RWPE1 (cell line): ENCODE measurements at regions not wholly inside any gene's neighbourhood (a gene's known extent, or its start where the extent isn't known, plus 50 kb on each side); places are given as distances from the start of the nearest gene placed in this dataset.
A peak's percentile ranks its signal among the peaks of the same experiment; 100 is the strongest.
"Not testable (repeated sequence)": the region's sequence is repeated elsewhere in the genome, so short reads cannot be mapped to it uniquely, and the experiment has no call there.

Source experiments
- CTCF ChIA-PET: fragments of 350-600 bp; sonication (Branson Sonifier 250); formaldehyde crosslinking; extraction: SDS; loops from one replicate; lab custom pipeline; 2021; lab: Yijun Ruan, JAX
- POLR2A ChIA-PET: fragments of 400-600 bp; formaldehyde crosslinking; extraction: SDS; loops from one replicate; lab custom pipeline; 2020; ENCODE audit warnings: antibody characterized with exemption; ENCODE audit not compliant: low non-redundant PET; lab: Yijun Ruan, JAX
- DNase-seq: peaks from one replicate; pipeline ENCODE4 v3.0.0; 2012; ENCODE audit warnings: low spot score
- H3K27ac ChIP-seq: fragments of 450-650 bp; 2 replicates; pipeline ENCODE4 v1.5.1; 2017
- CTCF ChIP-seq: fragments of 450-650 bp; conservative IDR thresholded peaks from 2 replicates; pipeline ENCODE4 v1.5.1; 2017; ENCODE audit warnings: low read depth, mild to moderate bottlenecking

- no peak for TF ChIP-seq CTCF
- no peak overlapping the region for H3K27ac ChIP-seq
- DNase-seq: no peak
- ChIA-PET POLR2A (no interaction called here), CTCF (no interaction called here)
Measured at GRCh38 chrX:63426519-63426918, 75.4 kb upstream of the SPIN4 start.

GRCh38 chrX:63424063-63424462 lies 72.9 kb upstream of the SPIN4 start:
- no peak overlapping the region for H3K27ac ChIP-seq
- ChIA-PET CTCF (interaction anchor here (0.6 kb wide), 1 partner anchor 303 kb away, joined by 3 read pairs; no protein-coding TSS in a partner anchor), POLR2A (no interaction called here)
- peak; percentile 58 for DNase-seq
- no peak for TF ChIP-seq CTCF

GRCh38 chrX:63421411-63421810 lies 70.3 kb upstream of the SPIN4 start:
- H3K27ac ChIP-seq: no peak overlapping the region
- ChIA-PET CTCF (no interaction called here), POLR2A (no interaction called here)
- TF ChIP-seq CTCF: no peak
- DNase-seq: no peak

GRCh38 chrX:63418211-63418610 lies 67.1 kb upstream of the SPIN4 start:
- H3K27ac ChIP-seq: no peak overlapping the region
- CTCF ChIA-PET: interaction anchor here (0.6 kb wide), 1 partner anchor 55 kb away, joined by 3 read pairs; no protein-coding TSS in a partner anchor
- POLR2A ChIA-PET: no interaction called here
- TF ChIP-seq CTCF: no peak
- DNase-seq: no peak

- ChIA-PET CTCF (no interaction called here), POLR2A (no interaction called here)
- DNase-seq: no peak
- TF ChIP-seq CTCF: no peak
- H3K27ac ChIP-seq: no peak overlapping the region
Measured at GRCh38 chrX:63417649-63418048, 66.5 kb upstream of the SPIN4 start.

GRCh38 chrX:63409934-63410333 lies 58.8 kb upstream of the SPIN4 start:
- POLR2A ChIA-PET, CTCF ChIA-PET, DNase-seq, H3K27ac ChIP-seq: not testable (repeated sequence)

GRCh38 chrX:63408050-63408449 lies 56.9 kb upstream of the SPIN4 start:
- H3K27ac ChIP-seq: no peak overlapping the region

More at GRCh38 chrX:63408050-63408449, 56.9 kb upstream of the SPIN4 start:
- POLR2A ChIA-PET: no interaction called here
- no peak for DNase-seq
- CTCF ChIA-PET: no interaction called here
- no peak for TF ChIP-seq CTCF
